Thyroid gland (tissue), 4 donors: ENCODE measurements at regions not wholly inside any gene's neighbourhood (a gene's known extent, or its start where the extent isn't known, plus 50 kb on each side); places are given as distances from the start of the nearest gene placed in this dataset.

Source experiments
- POLR2A ChIP-seq, 2 donors: fragments of 450-650 bp; IDR thresholded peaks; one replicate each; pipeline ENCODE4 v1.6.1; 2017; ENCODE audit warnings: antibody characterized with exemption in 2 of 2, mild to moderate bottlenecking in 2 of 2, moderate library complexity in 1 of 2
- TF ChIP-seq, protein P1 (sequence below), 6 experiments: fragments of 200-600 bp in 3 of 6; fragments of 450-650 bp in 3 of 6; sonication (generic) in 3 of 6; IDR thresholded peaks; one replicate each; pipeline ENCODE4 v1.5.1; 2016 to 2019; ENCODE audit warnings: antibody characterized with exemption in 6 of 6, mild to moderate bottlenecking in 2 of 6, inconsistent platforms in 1 of 6, moderate library complexity in 1 of 6

DNA sequence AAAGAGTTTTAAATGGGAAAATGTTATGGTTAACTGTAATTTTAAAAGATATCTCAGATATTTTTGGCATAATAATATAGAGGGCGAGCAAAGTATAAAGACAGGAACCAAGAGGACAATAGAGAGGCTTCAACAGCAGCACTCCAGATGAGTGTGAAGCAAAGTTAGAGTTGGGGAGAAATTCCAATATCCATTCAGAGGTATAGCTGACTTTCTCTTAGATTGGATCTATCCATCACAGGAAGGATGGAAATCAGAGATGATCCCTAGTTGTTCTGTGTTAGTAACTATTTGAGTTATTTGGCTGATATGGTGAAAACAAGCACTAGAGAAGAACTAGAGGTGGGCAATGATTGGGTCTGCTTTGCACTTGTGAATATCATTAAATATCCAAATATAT, 786.0 kb upstream of the KLHL1 start:
- TF ChIP-seq, protein P1, sequence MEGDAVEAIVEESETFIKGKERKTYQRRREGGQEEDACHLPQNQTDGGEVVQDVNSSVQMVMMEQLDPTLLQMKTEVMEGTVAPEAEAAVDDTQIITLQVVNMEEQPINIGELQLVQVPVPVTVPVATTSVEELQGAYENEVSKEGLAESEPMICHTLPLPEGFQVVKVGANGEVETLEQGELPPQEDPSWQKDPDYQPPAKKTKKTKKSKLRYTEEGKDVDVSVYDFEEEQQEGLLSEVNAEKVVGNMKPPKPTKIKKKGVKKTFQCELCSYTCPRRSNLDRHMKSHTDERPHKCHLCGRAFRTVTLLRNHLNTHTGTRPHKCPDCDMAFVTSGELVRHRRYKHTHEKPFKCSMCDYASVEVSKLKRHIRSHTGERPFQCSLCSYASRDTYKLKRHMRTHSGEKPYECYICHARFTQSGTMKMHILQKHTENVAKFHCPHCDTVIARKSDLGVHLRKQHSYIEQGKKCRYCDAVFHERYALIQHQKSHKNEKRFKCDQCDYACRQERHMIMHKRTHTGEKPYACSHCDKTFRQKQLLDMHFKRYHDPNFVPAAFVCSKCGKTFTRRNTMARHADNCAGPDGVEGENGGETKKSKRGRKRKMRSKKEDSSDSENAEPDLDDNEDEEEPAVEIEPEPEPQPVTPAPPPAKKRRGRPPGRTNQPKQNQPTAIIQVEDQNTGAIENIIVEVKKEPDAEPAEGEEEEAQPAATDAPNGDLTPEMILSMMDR (IDR thresholded peaks at IDR 0.05): no peak
- no peak for TF ChIP-seq POLR2A (IDR thresholded peaks at IDR 0.05)
